Ovary (tissue), 7 donors: ENCODE measurements at regions not wholly inside any gene's neighbourhood (a gene's known extent, or its start where the extent isn't known, plus 50 kb on each side); places are given as distances from the start of the nearest gene placed in this dataset.

Experiments used
- DNase-seq, 5 donors: peaks; one replicate each; pipeline ENCODE4 v3.0.0-alpha.2; 2019 to 2020
- H3K27ac ChIP-seq, 2 donors: fragments of 200-600 bp; one replicate each; pipeline versions ENCODE4 v1.5.1 to v1.8.0; 2019 to 2022
- H3K27me3 ChIP-seq: fragments of 200-600 bp; one replicate; pipeline ENCODE4 v1.8.0; 2022
- H3K36me3 ChIP-seq: fragments of 200-600 bp; sonication (generic); one replicate; pipeline ENCODE4 v1.5.1; 2019
- H3K4me1 ChIP-seq: one replicate; pipeline ENCODE4 v1.8.1; 2013; ENCODE audit warnings: mild to moderate bottlenecking, moderate library complexity; ENCODE audit not compliant: insufficient read depth
- H3K4me3 ChIP-seq: fragments of 200-600 bp; sonication (generic); one replicate; pipeline ENCODE4 v1.5.1; 2017
- H3K9me3 ChIP-seq, 2 donors: fragments of 200-600 bp in 1 of 2; sonication (generic) in 1 of 2; one replicate each; pipeline versions ENCODE4 v1.5.1 to v1.8.1; 2013 to 2019; ENCODE audit warnings: mild to moderate bottlenecking in 1 of 2, moderate library complexity in 1 of 2
- CTCF ChIP-seq, 3 donors: fragments of 450-650 bp in 2 of 3; fragments of 200-600 bp in 1 of 3; IDR thresholded peaks; one replicate each; pipeline versions ENCODE4 v1.5.1 to v1.8.0; 2016 to 2022; ENCODE audit warnings: antibody characterized with exemption in 3 of 3, mild to moderate bottlenecking in 1 of 3
- EP300 ChIP-seq: sonication (generic); formaldehyde crosslinking; IDR thresholded peaks from one replicate; pipeline ENCODE4 v1.6.1; 2017; ENCODE audit warnings: antibody characterized with exemption
- POLR2A ChIP-seq: fragments of 450-650 bp; IDR thresholded peaks from one replicate; pipeline ENCODE4 v1.6.1; 2017; ENCODE audit warnings: antibody characterized with exemption, mild to moderate bottlenecking, moderate library complexity
- WGBS, 3 donors: extraction: QIAGEN DNeasy Blood & Tissue Kit in 1 of 3; methylation state at CpG; one replicate each; pipeline versions ENCODE4 v1.1.5 to v1.1.7; 2013 to 2017; 5-methylcytosine and 5-hydroxymethylcytosine counted together
- intact Hi-C, 4 donors: fragments of 100-400 bp; cut with DNase I; formaldehyde crosslinking; loops; one replicate each; pipeline versions ENCODE4 v1.11.0 to v1.15.1; 2022 to 2023
- donor health status: DM: no; HTN: no; CAD: no; lungs with moderate emphysema.
- donor health status: DM: no; HTN: no; CAD: no.
- donor health status: Bipolar disorder and iron deficiency.
- donor health status: DM: no; HTN: no; CAD: no.
- donor health status: DM: yes; HTN: yes; CAD: no.

GRCh38 chr12:67568055-67568454 is 80.5 kb upstream of the DYRK2 start:
- no peak overlapping the region for H3K27ac ChIP-seq
- H3K9me3 ChIP-seq = no peaks in the 10 kb centered on the region
- H3K36me3 ChIP-seq = no peaks in the 10 kb centered on the region
- intact Hi-C loops = no loop called here
- no peak overlapping the region for H3K4me3 ChIP-seq
- no peak for TF ChIP-seq EP300
- TF ChIP-seq POLR2A = no peak
- no peak for TF ChIP-seq CTCF (IDR thresholded peaks at IDR 0.05)
- H3K4me1 ChIP-seq = no peaks in the 10 kb centered on the region
- 79 to 83% (median 81%) methylated on average over 2 of the region's 2 CpGs for WGBS, 3 donors
- H3K27me3 ChIP-seq = no peaks in the 10 kb centered on the region
- no peak for DNase-seq

- intact Hi-C loops = no loop called here
- H3K9me3 ChIP-seq = no peaks in the 10 kb centered on the region
Observed at GRCh38 chr12:67572492-67572891, 76.1 kb upstream of the DYRK2 start.

GRCh38 chr12:67573566-67573965 is 75.0 kb upstream of the DYRK2 start:
- intact Hi-C loops = no loop called here
- Histone ChIP-seq H3K9me3 (no peaks in the 10 kb centered on the region), H3K4me3 (no peak overlapping the region), H3K4me1 (no peaks in the 10 kb centered on the region), H3K27ac (no peak overlapping the region), H3K27me3 (no peaks in the 10 kb centered on the region), H3K36me3 (no peaks in the 10 kb centered on the region)
- TF ChIP-seq POLR2A (no peak), EP300 (no peak), CTCF (IDR thresholded peaks at IDR 0.05) (no peak)
- DNase-seq = no peak
- 54 to 68% (median 54%) methylated on average over 4 of the region's 4 CpGs for WGBS, 3 donors

More at GRCh38 chr12:67572492-67572891, 76.1 kb upstream of the DYRK2 start:
- no peak overlapping the region for H3K27ac ChIP-seq
- no peak overlapping the region for H3K4me3 ChIP-seq
- no peaks in the 10 kb centered on the region for H3K36me3 ChIP-seq
- no peak for DNase-seq
- TF ChIP-seq CTCF (IDR thresholded peaks at IDR 0.05) (no peak), EP300 (no peak), POLR2A (no peak)
- no peaks in the 10 kb centered on the region for H3K4me1 ChIP-seq
- H3K27me3 ChIP-seq = no peaks in the 10 kb centered on the region

GRCh38 chr12:67578976-67579661 is 69.4 kb upstream of the DYRK2 start:
- H3K27ac ChIP-seq = no peak overlapping the region
- H3K4me1 ChIP-seq = no peaks in the 10 kb centered on the region
- no peaks in the 10 kb centered on the region for H3K9me3 ChIP-seq
- H3K36me3 ChIP-seq = no peaks in the 10 kb centered on the region
- no peaks in the 10 kb centered on the region for H3K27me3 ChIP-seq
- no peak for TF ChIP-seq POLR2A
- no peak for TF ChIP-seq CTCF (IDR thresholded peaks at IDR 0.05)
- no peak for TF ChIP-seq EP300
- no peak for DNase-seq
- no peak overlapping the region for H3K4me3 ChIP-seq
- intact Hi-C loops = no loop called here
- 72 to 78% (median 76%) methylated on average over 3 of the region's 3 CpGs for WGBS, 3 donors
